Omental fat pad (tissue), 3 donors: ENCODE measurements at regions not wholly inside any gene's neighbourhood (a gene's known extent, or its start where the extent isn't known, plus 50 kb on each side); places are given as distances from the start of the nearest gene placed in this dataset.

Experiments used
- ATAC-seq: fragments of 150-250 bp; one replicate; pipeline ENCODE4 v1.9.1; 2016; ENCODE audit warnings: mild to moderate bottlenecking, moderate library complexity; ENCODE audit not compliant: low FRiP score
- DNase-seq: peaks from one replicate; pipeline ENCODE4 v3.0.0-alpha.2; 2019; ENCODE audit warnings: low spot score
- CTCF ChIP-seq, 3 donors: fragments of 450-650 bp; IDR thresholded peaks; one replicate each; pipeline ENCODE4 v1.5.1; 2016 to 2017; ENCODE audit warnings: antibody characterized with exemption in 3 of 3, mild to moderate bottlenecking in 3 of 3, moderate library complexity in 2 of 3

GRCh38 chr4:136740326-136740725 is 792.0 kb downstream of the PCDH18 start:
- TF ChIP-seq CTCF (IDR thresholded peaks at IDR 0.05) = no peak
- no peak for ATAC-seq
- no peak for DNase-seq

GRCh38 chr4:136737066-136737465 is 795.2 kb downstream of the PCDH18 start:
- DNase-seq = no peak
- no peak for ATAC-seq
- no peak for TF ChIP-seq CTCF (IDR thresholded peaks at IDR 0.05)

GRCh38 chr4:136731025-136731424 is 801.3 kb downstream of the PCDH18 start:
- DNase-seq (no peak), ATAC-seq (no peak)
- TF ChIP-seq CTCF (IDR thresholded peaks at IDR 0.05) = no peak

GRCh38 chr4:136725286-136726081 is 806.8 kb downstream of the PCDH18 start:
- ATAC-seq = no peak

GRCh38 chr4:136713140-136713539 is 819.2 kb downstream of the PCDH18 start:
- no peak for ATAC-seq
- DNase-seq = no peak
- no peak for TF ChIP-seq CTCF (IDR thresholded peaks at IDR 0.05)

More at GRCh38 chr4:136725286-136726081, 806.8 kb downstream of the PCDH18 start:
- DNase-seq = no peak
- no peak for TF ChIP-seq CTCF (IDR thresholded peaks at IDR 0.05)

- DNase-seq (no peak), ATAC-seq (no peak)
- no peak for TF ChIP-seq CTCF (IDR thresholded peaks at IDR 0.05)
Measured at GRCh38 chr4:136709897-136710296, 822.4 kb downstream of the PCDH18 start.

GRCh38 chr4:136706942-136707341 is 825.4 kb downstream of the PCDH18 start:
- no peak for DNase-seq
- no peak for TF ChIP-seq CTCF (IDR thresholded peaks at IDR 0.05)
- ATAC-seq = no peak
